GM12878 (cell line): ENCODE measurements at regions not wholly inside any gene's neighbourhood (a gene's known extent, or its start where the extent isn't known, plus 50 kb on each side); places are given as distances from the start of the nearest gene placed in this dataset.

Experiments used
- ATAC-seq: fragments of 200-7000 bp; cut with Tn5 transposase; 3 replicates; pipeline ENCODE4 v1.9.1; 2020; ENCODE audit warnings: mild to moderate bottlenecking, moderate library complexity
- BruUV-seq: library from RNA; stranded (reverse); fragments of 400-500 nt; replicated peaks from 2 replicates; lab custom pipeline; 2021; lab: Mats Ljungman, UMichigan
- CTCF ChIA-PET: fragments of 300-600 bp; sonication (Branson Sonifier 250); formaldehyde crosslinking; extraction: SDS; loops from one replicate; lab custom pipeline; 2021; ENCODE audit warnings: inconsistent platforms; lab: Yijun Ruan, JAX
- POLR2A ChIA-PET: fragments of 350-600 bp; formaldehyde crosslinking; extraction: SDS; loops from one replicate; lab custom pipeline; 2021; ENCODE audit warnings: inconsistent platforms; lab: Charles Lee
- RAD21 ChIA-PET: fragments of 300-600 bp; sonication (Branson Sonifier 250); formaldehyde crosslinking; loops from one replicate; lab custom pipeline; 2023; ENCODE audit warnings: antibody characterized with exemption; ENCODE audit not compliant: unreplicated experiment; lab: Charles Lee
- SMC1A ChIA-PET: fragments of 300-600 bp; sonication (Branson Sonifier 250); formaldehyde crosslinking; loops from one replicate; lab custom pipeline; 2023; ENCODE audit not compliant: unreplicated experiment, uncharacterized antibody; lab: Charles Lee
- DNase-seq: peaks from one replicate; pipeline ENCODE4 v3.0.0-alpha.2; 2011; ENCODE audit warnings: low read depth, low spot score
- FAIRE-seq: peaks from 3 replicates; lab custom pipeline; 2011; peaks lifted over from hg19 to GRCh38; lab: Jason Lieb, UNC
- H2AFZ ChIP-seq: 2 replicates; pipeline ENCODE4 v1.6.0; 2011; ENCODE audit warnings: low read depth, low read length, control low read depth; ENCODE audit not compliant: control insufficient read depth
- H3K27ac ChIP-seq: 2 replicates; pipeline ENCODE4 v1.5.1; 2011; ENCODE audit warnings: control low read depth; ENCODE audit not compliant: control insufficient read depth, insufficient read depth
- H3K27me3 ChIP-seq, 2 experiments: replicated peaks in 1 of 2; 2 replicates each; pipeline versions ENCODE4 v1.6.0 to v1.6.1; 2011; ENCODE audit warnings: low read length in 1 of 2; ENCODE audit not compliant: control insufficient read depth in 2 of 2, insufficient read depth in 2 of 2
- H3K36me3 ChIP-seq, 2 experiments: 2 replicates each; pipeline ENCODE4 v1.5.1; 2011; ENCODE audit warnings: low read length in 1 of 2; ENCODE audit not compliant: control insufficient read depth in 2 of 2, insufficient read depth in 2 of 2
- H3K4me1 ChIP-seq: 2 replicates; pipeline ENCODE4 v1.6.1; 2011; ENCODE audit warnings: mild to moderate bottlenecking, low read length, moderate library complexity, mixed read lengths; ENCODE audit not compliant: control insufficient read depth, insufficient read depth
- H3K4me2 ChIP-seq: 2 replicates; pipeline ENCODE4 v1.6.0; 2011; ENCODE audit warnings: control low read depth; ENCODE audit not compliant: control insufficient read depth, insufficient read depth
- H3K4me3 ChIP-seq: fragments of 200-600 bp; sonication (generic); 2 replicates; pipeline ENCODE4 v1.5.1; 2016
- H3K79me2 ChIP-seq: 2 replicates; pipeline ENCODE4 v1.6.0; 2011; ENCODE audit warnings: low read length; ENCODE audit not compliant: control insufficient read depth, insufficient read depth
- H3K9ac ChIP-seq: 2 replicates; pipeline ENCODE4 v1.8.0; 2011; ENCODE audit warnings: low read length, control low read depth, mixed read lengths; ENCODE audit not compliant: control insufficient read depth, insufficient read depth
- H3K9me3 ChIP-seq: replicated peaks from 3 replicates; pipeline ENCODE4 v1.5.1; 2011; ENCODE audit warnings: mild to moderate bottlenecking, low read length; ENCODE audit not compliant: control insufficient read depth, insufficient read depth
- H4K20me1 ChIP-seq: 2 replicates; pipeline ENCODE4 v1.6.0; 2011; ENCODE audit not compliant: control insufficient read depth, insufficient read depth
- DPF2 ChIP-seq: fragments of 450-650 bp; IDR thresholded peaks from 2 replicates; pipeline ENCODE4 v1.6.1; 2017; ENCODE audit warnings: mild to moderate bottlenecking
- E4F1 ChIP-seq: fragments of 450-650 bp; IDR thresholded peaks from 2 replicates; pipeline ENCODE4 v1.6.1; 2018; ENCODE audit warnings: borderline replicate concordance, mild to moderate bottlenecking; ENCODE audit not compliant: partially characterized antibody
- KAT2A ChIP-seq: conservative IDR thresholded peaks from 2 replicates; pipeline ENCODE4 v1.6.1; 2011; ENCODE audit warnings: low read depth, low read length; ENCODE audit not compliant: control insufficient read depth
- RELB ChIP-seq: fragments of 450-650 bp; IDR thresholded peaks from 2 replicates; pipeline ENCODE4 v1.6.1; 2017; ENCODE audit warnings: low read depth, mild to moderate bottlenecking, moderate library complexity
- SP1 ChIP-seq: IDR thresholded peaks from one replicate; pipeline ENCODE4 v1.6.1; 2011; ENCODE audit warnings: low read depth, low read length
- WRNIP1 ChIP-seq: IDR thresholded peaks from 2 replicates; pipeline ENCODE4 v1.6.1; 2011; ENCODE audit warnings: low read depth, low read length, improper control_type of control experiment, borderline replicate concordance
- WGBS: methylation state at CpG from one replicate; pipeline ENCODE4 v1.1.6; 2016; ENCODE audit warnings: low lambda C conversion rate; ENCODE audit not compliant: insufficient replicate concordance, insufficient coverage; ENCODE audit errors: missing lambda C conversion rate; 5-methylcytosine and 5-hydroxymethylcytosine counted together
- in situ Hi-C: fragments of 300-500 bp; cut with MboI; formaldehyde crosslinking; loops from 9 replicates; pipeline ENCODE4 v1.14.3; 2018; ENCODE audit warnings: mixed read lengths
- intact Hi-C: fragments of 100-400 bp; cut with micrococcal nuclease; formaldehyde crosslinking; loops from one replicate; pipeline ENCODE4 v1.14.2; 2022; ENCODE audit not compliant: unreplicated experiment

DNA sequence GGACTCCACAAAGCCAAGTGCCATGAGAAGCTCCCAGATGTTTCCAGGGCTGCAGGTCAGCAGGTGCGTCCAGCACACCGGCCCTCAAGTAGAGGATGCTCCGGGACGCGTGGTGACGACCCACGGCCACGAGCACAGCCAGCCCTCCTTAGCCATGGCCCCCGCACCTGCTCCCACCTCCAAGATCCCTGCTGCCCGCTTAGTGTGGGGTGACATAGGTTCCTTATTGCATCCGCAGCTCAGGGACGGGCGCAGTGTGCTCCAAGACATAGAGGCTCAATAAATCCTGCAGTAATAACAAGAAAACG lies 138.1 kb upstream of the RPS6KA2 start:
- BruUV-seq, result no TSS peak
- no peaks in the 10 kb centered on the region for H3K9me3 ChIP-seq
- H3K27me3 ChIP-seq, result no peaks in the 10 kb centered on the region
- no peak overlapping the region for H3K27ac ChIP-seq
- H3K36me3 ChIP-seq, result no peaks in the 10 kb centered on the region
- DNase-seq, result no peak
- no peak overlapping the region for H3K4me2 ChIP-seq
- no peak overlapping the region for H3K9ac ChIP-seq
- 74% methylated on average over 14 of the region's 14 CpGs for WGBS
- ChIA-PET POLR2A (interaction anchor here (0.8 kb wide), 1 partner anchor 199 kb away, joined by 4 read pairs; no protein-coding TSS in a partner anchor), SMC1A (interaction anchor here (0.8 kb wide), 1 partner anchor 22 kb away, joined by 4 read pairs; no protein-coding TSS in a partner anchor)
- TF ChIP-seq KAT2A (no peak), WRNIP1 (no peak), SP1 (no peak), E4F1 (no peak), DPF2 (no peak), RELB (no peak)
- TF ChIP-seq, all 136 proteins: peak for 0
- H2AFZ ChIP-seq, result no peak overlapping the region
- ATAC-seq, result no peak
- no peak overlapping the region for H3K4me3 ChIP-seq
- in situ Hi-C loops, result no loop called here
- intact Hi-C loops, result no loop called here
- no peaks in the 10 kb centered on the region for H3K79me2 ChIP-seq
- H4K20me1 ChIP-seq, result no peaks in the 10 kb centered on the region
- FAIRE-seq, result no peak
- H3K4me1 ChIP-seq, result no peaks in the 10 kb centered on the region
- ChIA-PET RAD21 (no interaction called here), CTCF (interaction anchor here (2.2 kb wide), 1 partner anchor 9 kb away, joined by 8 read pairs; no protein-coding TSS in a partner anchor)
